PC-9 (cell line): ENCODE measurements at regions not wholly inside any gene's neighbourhood (a gene's known extent, or its start where the extent isn't known, plus 50 kb on each side); places are given as distances from the start of the nearest gene placed in this dataset.

Experiments
- BruUV-seq: library from RNA; stranded (reverse); fragments of 400-500 nt; replicated peaks from 2 replicates; lab custom pipeline; 2021; lab: Mats Ljungman, UMichigan
- CTCF ChIA-PET: fragments of 300-600 bp; sonication (Branson Sonifier 250); formaldehyde crosslinking; loops from one replicate; lab custom pipeline; 2022; ENCODE audit warnings: antibody characterized with exemption; lab: Charles Lee
- POLR2A ChIA-PET: fragments of 300-600 bp; sonication (Branson Sonifier 250); formaldehyde crosslinking; loops from one replicate; lab custom pipeline; 2022; ENCODE audit warnings: antibody characterized with exemption; ENCODE audit not compliant: unreplicated experiment; lab: Charles Lee
- DNase-seq, 2 experiments: peaks; one replicate each; pipeline versions ENCODE4 v3.0.0 to v3.0.0-alpha.2; 2015 to 2022; ENCODE audit warnings: mixed read lengths in 1 of 2
- H2AFZ ChIP-seq: fragments of 200-600 bp; sonication (generic); 2 replicates; pipeline ENCODE4 v1.8.1; 2017; ENCODE audit warnings: antibody characterized with exemption
- H3F3A ChIP-seq: fragments of 200-600 bp; sonication (generic); 2 replicates; pipeline ENCODE4 v1.8.1; 2017; ENCODE audit warnings: antibody characterized with exemption, mild to moderate bottlenecking, low read depth; ENCODE audit not compliant: insufficient read depth
- H3K27ac ChIP-seq: fragments of 200-600 bp; sonication (generic); 2 replicates; pipeline ENCODE4 v1.6.1; 2016; ENCODE audit warnings: mixed run types
- H3K27me3 ChIP-seq: fragments of 200-600 bp; sonication (generic); 2 replicates; pipeline ENCODE4 v1.6.1; 2016; ENCODE audit warnings: low read depth, mixed run types; ENCODE audit not compliant: insufficient read depth
- H3K36me3 ChIP-seq: fragments of 200-600 bp; sonication (generic); 2 replicates; pipeline ENCODE4 v1.6.1; 2016; ENCODE audit warnings: low read depth, mixed run types
- H3K4me1 ChIP-seq: fragments of 200-600 bp; sonication (generic); replicated peaks from 2 replicates; pipeline ENCODE4 v1.6.1; 2016; ENCODE audit warnings: mixed run types; ENCODE audit not compliant: insufficient read depth
- H3K4me2 ChIP-seq: fragments of 200-600 bp; sonication (generic); 2 replicates; pipeline ENCODE4 v1.6.1; 2017; ENCODE audit warnings: mixed run types
- H3K4me3 ChIP-seq: fragments of 200-600 bp; sonication (generic); 2 replicates; pipeline ENCODE4 v1.6.1; 2016; ENCODE audit warnings: mixed run types
- H3K79me2 ChIP-seq: fragments of 200-600 bp; sonication (generic); 2 replicates; pipeline ENCODE4 v1.6.1; 2017; ENCODE audit warnings: low read depth, mixed run types
- H3K9me2 ChIP-seq: fragments of 200-600 bp; sonication (generic); 2 replicates; pipeline ENCODE4 v1.8.1; 2017; ENCODE audit warnings: mild to moderate bottlenecking; ENCODE audit not compliant: insufficient read depth
- H3K9me3 ChIP-seq: fragments of 200-600 bp; sonication (generic); 2 replicates; pipeline ENCODE4 v1.8.1; 2016; ENCODE audit warnings: low read depth; ENCODE audit not compliant: insufficient read depth
- H4K20me1 ChIP-seq: fragments of 200-600 bp; sonication (generic); 2 replicates; pipeline ENCODE4 v1.8.1; 2017; ENCODE audit not compliant: insufficient read depth
- CTCF ChIP-seq: fragments of 200-600 bp; sonication (generic); conservative IDR thresholded peaks from 2 replicates; pipeline ENCODE4 v1.6.1; 2017; ENCODE audit warnings: mixed run types, antibody characterized with exemption, mild to moderate bottlenecking, moderate library complexity
- EZH2 ChIP-seq: fragments of 200-600 bp; sonication (generic); IDR thresholded peaks from 2 replicates; pipeline ENCODE4 v1.8.0; 2017; ENCODE audit warnings: antibody characterized with exemption, low read depth
- intact Hi-C: fragments of 100-400 bp; cut with micrococcal nuclease; formaldehyde crosslinking; loops from one replicate; pipeline ENCODE4 v1.10.0; 2022; ENCODE audit not compliant: unreplicated experiment

- DNase-seq = no peak
- peaks cover 17% of the 10 kb centered on the region for H3K4me1 ChIP-seq
- no peaks in the 10 kb centered on the region for H3K36me3 ChIP-seq
- H3K4me2 ChIP-seq = peak overlapping the region; percentile 43
- peak overlapping the region; percentile 41 for H3K27ac ChIP-seq
- H3K27me3 ChIP-seq = no peaks in the 10 kb centered on the region
- no peak overlapping the region for H3K4me3 ChIP-seq
- no peak for TF ChIP-seq EZH2
- no peak for TF ChIP-seq CTCF
- H3K79me2 ChIP-seq = no peaks in the 10 kb centered on the region
- POLR2A ChIA-PET = no interaction called here
- no peaks in the 10 kb centered on the region for H3K9me3 ChIP-seq
- H3F3A ChIP-seq = no peaks in the 10 kb centered on the region
- no peaks in the 10 kb centered on the region for H4K20me1 ChIP-seq
- CTCF ChIA-PET = no interaction called here
- intact Hi-C loops = no loop called here
- H2AFZ ChIP-seq = peak overlapping the region; percentile 73
- no TSS peak for BruUV-seq
- no peaks in the 10 kb centered on the region for H3K9me2 ChIP-seq
Measured at GRCh38 chr5:89396278-89396954, 513.4 kb upstream of the MEF2C start.

GRCh38 chr5:89395111-89395510 is 512.1 kb upstream of the MEF2C start:
- Histone ChIP-seq H3K79me2 (no peaks in the 10 kb centered on the region), H3K4me3 (no peak overlapping the region), H3K9me3 (no peaks in the 10 kb centered on the region), H3K4me1 (peaks cover 17% of the 10 kb centered on the region), H3K27me3 (no peaks in the 10 kb centered on the region), H3K9me2 (no peaks in the 10 kb centered on the region), H3K4me2 (no peak overlapping the region), H3K27ac (no peak overlapping the region), H4K20me1 (no peaks in the 10 kb centered on the region), H2AFZ (no peak overlapping the region), H3F3A (no peaks in the 10 kb centered on the region), H3K36me3 (no peaks in the 10 kb centered on the region)
- DNase-seq = no peak
- CTCF ChIA-PET = no interaction called here
- POLR2A ChIA-PET = no interaction called here
- intact Hi-C loops = no loop called here
- TF ChIP-seq CTCF (no peak), EZH2 (no peak)
- BruUV-seq = no TSS peak

GRCh38 chr5:89388872-89389271 is 505.9 kb upstream of the MEF2C start:
- CTCF ChIA-PET = no interaction called here

More at GRCh38 chr5:89388872-89389271, 505.9 kb upstream of the MEF2C start:
- Histone ChIP-seq H3K4me1 (no peaks in the 10 kb centered on the region), H3K9me2 (no peaks in the 10 kb centered on the region), H3K9me3 (no peaks in the 10 kb centered on the region), H3K27ac (no peak overlapping the region), H3K4me3 (no peak overlapping the region), H3F3A (no peaks in the 10 kb centered on the region), H2AFZ (no peak overlapping the region), H3K4me2 (no peak overlapping the region), H4K20me1 (no peaks in the 10 kb centered on the region), H3K79me2 (no peaks in the 10 kb centered on the region), H3K36me3 (no peaks in the 10 kb centered on the region), H3K27me3 (no peaks in the 10 kb centered on the region)
- POLR2A ChIA-PET = no interaction called here
- no peak for TF ChIP-seq EZH2
- no peak for TF ChIP-seq CTCF
- no peak for DNase-seq
- BruUV-seq = no TSS peak
- intact Hi-C loops = no loop called here
